H1 (cell line): ENCODE measurements at regions not wholly inside any gene's neighbourhood (a gene's known extent, or its start where the extent isn't known, plus 50 kb on each side); places are given as distances from the start of the nearest gene placed in this dataset.

ENCODE experiments used
- CTCF ChIA-PET: fragments of 300-600 bp; sonication (Branson Sonifier 250); formaldehyde crosslinking; loops from one replicate; lab custom pipeline; 2021; ENCODE audit not compliant: partially characterized antibody; lab: Charles Lee
- POLR2A ChIA-PET: fragments of 300-600 bp; sonication (Branson Sonifier 250); formaldehyde crosslinking; loops from one replicate; lab custom pipeline; 2021; ENCODE audit warnings: inconsistent platforms; ENCODE audit not compliant: partially characterized antibody; lab: Charles Lee
- DNase-seq, 2 experiments: peaks; one replicate each; pipeline versions ENCODE4 v3.0.0 to v3.0.0-alpha.2; 2010 to 2022; ENCODE audit warnings: low spot score in 2 of 2, low read depth in 1 of 2, mixed read lengths in 1 of 2
- FAIRE-seq: peaks from 2 replicates; lab custom pipeline; 2011; peaks lifted over from hg19 to GRCh38; lab: Jason Lieb, UNC
- H2AFZ ChIP-seq: 2 replicates; pipeline ENCODE4 v1.8.1; 2012; ENCODE audit warnings: low read length, inconsistent platforms
- H2AK5ac ChIP-seq: 2 replicates; pipeline ENCODE4 v1.6.1; 2013; ENCODE audit warnings: low read depth, low read length
- H2BK120ac ChIP-seq: replicated peaks from 2 replicates; pipeline ENCODE3; 2013; ENCODE audit warnings: low read depth, low read length, inconsistent platforms
- H2BK12ac ChIP-seq: 2 replicates; pipeline ENCODE4 v1.6.1; 2013; ENCODE audit warnings: low read depth, low read length
- H2BK15ac ChIP-seq: 2 replicates; pipeline ENCODE4 v1.6.1; 2013; ENCODE audit warnings: low read length
- H2BK20ac ChIP-seq: 2 replicates; pipeline ENCODE4 v1.6.1; 2013; ENCODE audit warnings: low read length
- H2BK5ac ChIP-seq: 2 replicates; pipeline ENCODE4 v1.6.1; 2013; ENCODE audit warnings: low read depth, low read length
- H3K14ac ChIP-seq: 2 replicates; pipeline ENCODE4 v1.6.1; 2013; ENCODE audit warnings: inconsistent platforms; ENCODE audit not compliant: insufficient read length
- H3K18ac ChIP-seq: 2 replicates; pipeline ENCODE4 v1.6.1; 2013; ENCODE audit warnings: low read length; ENCODE audit errors: extremely low read depth
- H3K23ac ChIP-seq: 2 replicates; pipeline ENCODE4 v1.6.1; 2013; ENCODE audit warnings: inconsistent platforms; ENCODE audit not compliant: insufficient read length
- H3K23me2 ChIP-seq: 2 replicates; pipeline ENCODE4 v1.6.1; 2013; ENCODE audit warnings: low read depth, low read length
- H3K27ac ChIP-seq: 2 replicates; pipeline ENCODE4 v1.6.1; 2011; ENCODE audit warnings: low read depth, low read length, inconsistent platforms
- H3K27me3 ChIP-seq, 4 experiments: replicated peaks in 1 of 4; 1 replicate in 1 of 4; 2 replicates in 3 of 4; pipeline versions ENCODE4 v1.6.1 to v1.8.1; 2011 to 2013; ENCODE audit warnings: low read length in 3 of 4, mild to moderate bottlenecking in 3 of 4, inconsistent platforms in 2 of 4, mixed read lengths in 2 of 4, moderate library complexity in 1 of 4; ENCODE audit not compliant: control insufficient read depth in 3 of 4, insufficient read depth in 3 of 4; ENCODE audit errors: extremely low read depth in 1 of 4
- H3K36me3 ChIP-seq, 4 experiments: 2 replicates each; pipeline versions ENCODE4 v1.6.1 to v1.8.1; 2011 to 2013; ENCODE audit warnings: mild to moderate bottlenecking in 4 of 4, low read length in 3 of 4, moderate library complexity in 2 of 4, control low read depth in 1 of 4, inconsistent platforms in 1 of 4; ENCODE audit not compliant: insufficient read depth in 4 of 4, control insufficient read depth in 2 of 4
- H3K4ac ChIP-seq: replicated peaks from 2 replicates; pipeline ENCODE3; 2013; ENCODE audit warnings: low read length, low read depth, mixed read lengths, inconsistent platforms; ENCODE audit not compliant: insufficient read length
- H3K4me1 ChIP-seq, 4 experiments: replicated peaks in 1 of 4; 1 replicate in 1 of 4; 2 replicates in 3 of 4; pipeline versions ENCODE4 v1.6.1 to v1.8.1; 2011 to 2013; ENCODE audit warnings: low read length in 3 of 4, inconsistent platforms in 2 of 4, mixed read lengths in 1 of 4; ENCODE audit not compliant: insufficient read depth in 4 of 4, control insufficient read depth in 3 of 4
- H3K4me2 ChIP-seq, 2 experiments: 2 replicates each; pipeline versions ENCODE4 v1.6.1 to v1.8.1; 2011 to 2013; ENCODE audit warnings: low read depth in 2 of 2, low read length in 2 of 2, control low read depth in 1 of 2, inconsistent platforms in 1 of 2, mild to moderate bottlenecking in 1 of 2; ENCODE audit not compliant: insufficient read depth in 1 of 2
- H3K4me3 ChIP-seq, 4 experiments: fragments of 200-600, 300-600 bp in 1 of 4; sonication (generic), shearing (Covaris generic), sonication (Bioruptor Twin) in 1 of 4; 2 replicates each; pipeline versions ENCODE4 v1.5.1 to v1.8.1; 2011 to 2016; ENCODE audit warnings: low read length in 4 of 4, low read depth in 3 of 4, control low read depth in 2 of 4, inconsistent platforms in 2 of 4, mild to moderate bottlenecking in 2 of 4, mixed read lengths in 1 of 4, moderate library complexity in 1 of 4; ENCODE audit not compliant: insufficient read depth in 2 of 4; ENCODE audit errors: extremely low read depth in 1 of 4
- H3K56ac ChIP-seq: replicated peaks from 2 replicates; pipeline ENCODE3; 2013; ENCODE audit warnings: low read depth, mild to moderate bottlenecking, mixed read lengths, low read length, inconsistent platforms; ENCODE audit not compliant: insufficient read length
- H3K79me1 ChIP-seq: 2 replicates; pipeline ENCODE4 v1.6.1; 2013; ENCODE audit warnings: low read depth, low read length, control low read depth
- H3K79me2 ChIP-seq, 2 experiments: 2 replicates each; pipeline versions ENCODE4 v1.6.1 to v1.8.1; 2012 to 2013; ENCODE audit warnings: low read length in 2 of 2, mild to moderate bottlenecking in 2 of 2, inconsistent platforms in 1 of 2; ENCODE audit not compliant: insufficient read depth in 2 of 2, control insufficient read depth in 1 of 2
- H3K9ac ChIP-seq, 4 experiments: replicated peaks in 1 of 4; 1 replicate in 1 of 4; 2 replicates in 3 of 4; pipeline versions ENCODE4 v1.6.1 to v1.8.1; 2011 to 2013; ENCODE audit warnings: low read depth in 3 of 4, low read length in 3 of 4, control low read depth in 2 of 4, mild to moderate bottlenecking in 2 of 4, moderate library complexity in 2 of 4, inconsistent platforms in 1 of 4; ENCODE audit errors: extremely low read depth in 1 of 4
- H3K9me3 ChIP-seq, 2 experiments: 2 replicates each; pipeline versions ENCODE4 v1.6.1 to v1.8.1; 2012 to 2013; ENCODE audit warnings: mild to moderate bottlenecking in 2 of 2, moderate library complexity in 2 of 2, control low read depth in 1 of 2, inconsistent platforms in 1 of 2, low read depth in 1 of 2, low read length in 1 of 2, mixed read lengths in 1 of 2; ENCODE audit not compliant: insufficient read depth in 2 of 2
- H4K20me1 ChIP-seq, 2 experiments: replicated peaks in 1 of 2; 2 replicates each; pipeline versions ENCODE3 to v1.8.1; 2011 to 2013; ENCODE audit warnings: inconsistent platforms in 2 of 2, low read length in 2 of 2, mild to moderate bottlenecking in 1 of 2; ENCODE audit not compliant: insufficient read depth in 2 of 2, control insufficient read depth in 1 of 2
- H4K5ac ChIP-seq: 2 replicates; pipeline ENCODE4 v1.6.1; 2013; ENCODE audit warnings: low read length, low read depth, mixed read lengths, inconsistent platforms; ENCODE audit not compliant: insufficient read length
- H4K8ac ChIP-seq: 2 replicates; pipeline ENCODE4 v1.8.0; 2013; ENCODE audit warnings: mild to moderate bottlenecking, moderate library complexity, low read length, inconsistent platforms; ENCODE audit not compliant: insufficient read depth; ENCODE audit errors: extremely low read depth
- H4K91ac ChIP-seq: replicated peaks from 2 replicates; pipeline ENCODE3; 2013; ENCODE audit warnings: low read length, mixed read lengths, inconsistent platforms; ENCODE audit not compliant: insufficient read length
- CBX5 ChIP-seq: fragments of 300-800, 300-1000 bp; sonication (generic); IDR thresholded peaks from 2 replicates; pipeline ENCODE4 v1.7.1; 2016; ENCODE audit warnings: antibody characterized with exemption, low read length, low read depth
- CBX8 ChIP-seq: fragments of 300-800, 300-1000 bp; sonication (generic); IDR thresholded peaks from 2 replicates; pipeline ENCODE4 v1.7.1; 2016; ENCODE audit warnings: low read depth, low read length, borderline replicate concordance
- CHD2 ChIP-seq: IDR thresholded peaks from 2 replicates; pipeline ENCODE4 v1.6.1; 2012; ENCODE audit warnings: low read length, improper control_type of control experiment
- CREB1 ChIP-seq: IDR thresholded peaks from 2 replicates; pipeline ENCODE4 v1.6.1; 2012; ENCODE audit warnings: inconsistent platforms
- EGR1 ChIP-seq: IDR thresholded peaks from 2 replicates; pipeline ENCODE4 v1.6.1; 2011; ENCODE audit warnings: low read depth, low read length, borderline replicate concordance
- GABPA ChIP-seq: IDR thresholded peaks from 2 replicates; pipeline ENCODE4 v1.6.1; 2011; ENCODE audit warnings: mild to moderate bottlenecking, low read length, moderate library complexity, borderline replicate concordance; ENCODE audit not compliant: insufficient read depth
- HDAC6 ChIP-seq: IDR thresholded peaks from one replicate; pipeline ENCODE4 v1.7.1; 2012; ENCODE audit warnings: low read depth, mild to moderate bottlenecking, inconsistent platforms, low read length, moderate library complexity
- JUN ChIP-seq: IDR thresholded peaks from 2 replicates; pipeline ENCODE4 v1.6.1; 2011; ENCODE audit warnings: low read depth, mild to moderate bottlenecking, improper control_type of control experiment, low read length
- JUND ChIP-seq: IDR thresholded peaks from 2 replicates; pipeline ENCODE4 v1.6.1; 2011; ENCODE audit warnings: mild to moderate bottlenecking, improper control_type of control experiment, low read length
- KDM4A ChIP-seq: IDR thresholded peaks from one replicate; pipeline ENCODE4 v1.7.1; 2012; ENCODE audit warnings: low read depth, mild to moderate bottlenecking, moderate library complexity, low read length, inconsistent platforms; ENCODE audit not compliant: severe bottlenecking
- NRF1 ChIP-seq: IDR thresholded peaks from 2 replicates; pipeline ENCODE4 v1.6.1; 2011; ENCODE audit warnings: mild to moderate bottlenecking, low read depth, low read length, improper control_type of control experiment
- POLR2AphosphoS5 ChIP-seq: IDR thresholded peaks from 2 replicates; pipeline ENCODE4 v1.6.1; 2011; ENCODE audit warnings: low read depth, low read length
- RAD21 ChIP-seq, 2 experiments: IDR thresholded peaks in 1 of 2; conservative IDR thresholded peaks in 1 of 2; 2 replicates each; pipeline ENCODE4 v1.6.1; 2011; ENCODE audit warnings: low read depth in 2 of 2, low read length in 2 of 2, improper control_type of control experiment in 1 of 2, inconsistent platforms in 1 of 2, mild to moderate bottlenecking in 1 of 2, moderate library complexity in 1 of 2
- RFX5 ChIP-seq: IDR thresholded peaks from 2 replicates; pipeline ENCODE4 v1.6.1; 2011; ENCODE audit warnings: low read depth, low read length, improper control_type of control experiment, borderline replicate concordance
- TCF12 ChIP-seq: IDR thresholded peaks from 2 replicates; pipeline ENCODE4 v1.6.1; 2011; ENCODE audit warnings: low read depth, mild to moderate bottlenecking, low read length
- TEAD4 ChIP-seq: IDR thresholded peaks from 2 replicates; pipeline ENCODE4 v1.6.1; 2012; ENCODE audit warnings: low read depth, low read length, inconsistent platforms, mixed read lengths
- WGBS, 2 experiments: shearing (Covaris generic) in 1 of 2; methylation state at CpG; one replicate each; pipeline versions ENCODE4 v1.1.6 to v1.1.7; 2013 to 2015; ENCODE audit warnings: low lambda C conversion rate in 2 of 2, mixed read lengths in 2 of 2, inconsistent platforms in 1 of 2, low coverage in 1 of 2, missing lambda C conversion rate in 1 of 2; ENCODE audit not compliant: insufficient replicate concordance in 2 of 2, insufficient coverage in 1 of 2, insufficient read length in 1 of 2; ENCODE audit errors: extremely low coverage in 1 of 2, missing lambda C conversion rate in 1 of 2; 5-methylcytosine and 5-hydroxymethylcytosine counted together

DNA sequence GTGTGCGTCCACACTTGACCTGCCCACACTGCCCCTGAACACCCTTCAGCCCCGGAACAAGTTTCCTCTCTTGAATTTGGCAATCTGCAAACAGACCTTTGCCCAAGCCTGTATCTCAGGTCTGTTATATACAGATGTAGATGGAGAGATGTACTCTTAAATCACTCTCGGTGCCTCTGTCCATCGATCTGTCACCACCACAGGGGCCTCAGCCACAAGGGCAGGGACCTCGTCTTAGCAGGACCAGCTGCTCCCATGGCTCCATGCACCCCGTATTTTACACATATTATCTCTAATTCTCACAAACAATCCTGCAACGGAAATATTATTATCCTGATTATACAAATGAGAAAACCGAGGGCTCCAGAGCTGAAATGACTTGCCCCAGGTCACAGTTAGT, 313.4 kb downstream of the BCL11B start:
- ChIA-PET CTCF (no interaction called here), POLR2A (no interaction called here)
- DNase-seq (no peak), FAIRE-seq (no peak)
- no peaks in the 10 kb centered on the region for H3K79me2 ChIP-seq
- no peaks in the 10 kb centered on the region for H3K79me1 ChIP-seq
- H3K14ac ChIP-seq: no peak overlapping the region
- no peak overlapping the region for H3K23ac ChIP-seq
- no peaks in the 10 kb centered on the region for H4K20me1 ChIP-seq
- TF ChIP-seq CHD2 (no peak), CBX8 (no peak), TEAD4 (no peak), NRF1 (no peak), JUND (no peak), RAD21 (IDR thresholded peaks at IDR 0.05 in 1 of 2, conservative IDR thresholded peaks at IDR 0.05 in 1 of 2; ENCODE audit: low read depth in 2 of 2, low read length in 2 of 2) (no peak), POLR2AphosphoS5 (no peak), HDAC6 (no peak), JUN (no peak), KDM4A (no peak), CREB1 (no peak), RFX5 (no peak), CBX5 (no peak), EGR1 (no peak), GABPA (no peak), TCF12 (no peak)
- H4K91ac ChIP-seq: no peak overlapping the region
- H3K18ac ChIP-seq: no peak overlapping the region
- no peaks in the 10 kb centered on the region; a peak in 1 of 8 replicates for H3K36me3 ChIP-seq
- H3K4me3 ChIP-seq: no peak overlapping the region
- no peak overlapping the region for H3K4ac ChIP-seq
- H3K23me2 ChIP-seq: no peaks in the 10 kb centered on the region
- H2BK12ac ChIP-seq: no peak overlapping the region
- H3K9me3 ChIP-seq: no peaks in the 10 kb centered on the region
- no peak overlapping the region for H2BK15ac ChIP-seq
- no peak overlapping the region for H3K56ac ChIP-seq
- H2BK120ac ChIP-seq: no peak overlapping the region
- no peaks in the 10 kb centered on the region for H3K27me3 ChIP-seq
- H4K5ac ChIP-seq: no peak overlapping the region
- no peak overlapping the region for H2AK5ac ChIP-seq
- no peak overlapping the region for H3K4me2 ChIP-seq
- H3K4me1 ChIP-seq: peaks cover 0 to 7% (median 0%) of the 10 kb centered on the region in 4 experiments; a peak in 1 of 7 replicates
- H2BK20ac ChIP-seq: no peak overlapping the region
- no peak overlapping the region for H3K9ac ChIP-seq
- H4K8ac ChIP-seq: no peak overlapping the region
- WGBS, 2 experiments: 85% methylated on average over 8 of the region's 8 CpGs; no CpG with 5 or more reads in 1 of the 2 experiments
- H3K27ac ChIP-seq: no peak overlapping the region
- H2AFZ ChIP-seq: no peak overlapping the region
- H2BK5ac ChIP-seq: no peak overlapping the region
